HG02759 (cell line): ENCODE measurements at regions not wholly inside any gene's neighbourhood (a gene's known extent, or its start where the extent isn't known, plus 50 kb on each side); places are given as distances from the start of the nearest gene placed in this dataset.
A peak's percentile ranks its signal among the peaks of the same experiment; 100 is the strongest.
"Not testable (repeated sequence)": the region's sequence is repeated elsewhere in the genome, so short reads cannot be mapped to it uniquely, and the experiment has no call there.

Experiments used
- ATAC-seq: cut with Tn5 transposase; IDR thresholded peaks from one replicate; pipeline ENCODE4 v1.9.1; 2021; ENCODE audit warnings: mild to moderate bottlenecking, moderate library complexity; ENCODE audit not compliant: unreplicated experiment

DNA sequence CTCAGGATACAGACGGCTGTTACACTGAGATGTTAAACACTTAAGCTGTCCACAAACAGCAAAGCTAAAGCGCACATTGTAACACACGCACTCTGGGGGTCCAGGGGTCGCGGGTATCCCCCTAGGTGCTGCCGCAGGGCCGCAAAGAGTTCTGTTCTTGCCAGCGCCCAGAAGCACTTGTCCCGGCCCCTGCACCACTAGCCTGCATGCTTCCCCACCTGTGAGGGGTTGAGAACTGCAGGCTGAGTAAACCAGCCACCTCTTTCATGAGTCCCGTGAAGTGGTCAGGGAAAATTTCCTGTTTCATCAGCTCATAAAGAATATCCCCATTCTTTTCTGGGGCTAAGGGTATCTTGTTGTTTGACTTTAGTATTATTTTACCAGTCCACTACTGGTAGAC lies 154.4 kb upstream of the FBXL17 start:
- ATAC-seq: no peak

DNA sequence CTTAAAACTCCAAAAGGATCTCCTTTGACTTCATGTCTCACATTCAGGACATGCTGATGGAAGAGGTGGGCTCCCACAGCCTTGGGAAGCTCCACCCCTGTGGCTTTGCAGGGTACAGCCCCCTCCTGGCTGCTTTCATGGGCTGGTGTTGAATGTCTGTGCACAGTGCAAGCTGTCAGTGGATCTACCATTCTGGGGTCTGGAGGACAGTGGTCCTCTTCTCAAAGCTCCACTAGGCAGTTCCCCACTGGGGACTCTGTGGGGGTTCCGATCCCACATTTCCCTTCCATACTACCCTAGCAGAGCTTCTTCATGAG lies 150.2 kb upstream of the FBXL17 start:
- not testable (repeated sequence) for ATAC-seq

GRCh38 chr5:108531367-108532128 lies 149.7 kb upstream of the FBXL17 start:
- no peak for ATAC-seq

DNA sequence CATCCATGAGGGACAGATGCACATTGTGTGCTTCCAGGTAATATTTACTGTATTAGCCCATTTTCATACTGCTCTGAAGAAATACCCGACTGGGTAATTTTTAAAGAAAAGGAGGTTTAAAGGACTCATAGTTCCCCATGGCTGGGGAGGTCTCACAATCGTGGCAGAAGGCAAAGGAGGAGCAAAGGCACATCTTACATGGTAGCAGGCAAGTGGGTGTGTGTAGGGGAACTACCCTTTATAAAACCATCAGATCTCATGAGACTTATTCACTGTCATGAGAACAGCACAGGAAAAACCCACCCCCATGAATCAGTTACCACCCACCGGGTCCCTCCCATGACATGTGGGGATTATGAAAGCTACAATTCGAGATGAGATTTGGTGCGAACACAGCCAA lies 148.8 kb upstream of the FBXL17 start:
- ATAC-seq: no peak

DNA sequence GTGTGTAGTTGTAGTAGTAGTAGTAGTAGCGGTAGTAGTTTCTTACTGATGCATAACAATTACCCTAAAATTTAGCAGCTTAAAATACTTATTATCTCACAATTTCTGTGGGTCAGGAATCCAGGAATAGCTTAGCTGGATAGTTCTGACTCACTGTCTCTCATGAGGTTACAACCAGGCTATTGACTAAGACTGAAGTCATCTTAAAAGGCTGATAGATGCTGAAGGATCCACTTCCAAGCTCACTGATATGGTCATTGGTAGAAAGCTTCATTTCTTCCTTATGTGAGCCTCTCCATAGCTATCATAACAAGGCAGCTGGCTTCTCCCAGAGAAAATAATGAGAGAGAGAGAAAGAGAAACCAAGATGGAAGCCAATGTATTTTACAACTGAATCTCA lies 147.5 kb upstream of the FBXL17 start:
- no peak for ATAC-seq

DNA sequence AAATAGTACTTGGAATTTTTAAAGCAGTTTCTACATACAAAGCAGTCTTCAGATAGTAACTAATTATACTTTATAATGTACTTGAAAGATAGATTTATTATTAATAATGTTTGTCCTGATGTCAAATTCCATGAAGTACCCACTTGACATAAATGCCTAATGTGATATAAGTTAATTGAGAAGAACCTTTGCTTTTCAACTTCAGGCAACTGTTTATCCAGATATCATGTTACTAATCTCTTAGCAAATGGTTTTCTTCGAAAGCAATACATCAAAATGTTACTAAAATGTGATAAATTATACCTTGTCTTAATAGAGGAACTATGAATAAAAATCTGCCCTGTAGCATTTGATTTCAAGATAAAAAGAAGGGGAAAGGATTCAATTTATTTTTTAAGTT lies 146.8 kb upstream of the FBXL17 start:
- no peak for ATAC-seq

GRCh38 chr5:108524564-108524963 lies 142.7 kb upstream of the FBXL17 start:
- no peak for ATAC-seq

- ATAC-seq: no peak
These were observed 141.5 kb upstream of the FBXL17 start for GRCh38 chr5:108523360-108523759.

- ATAC-seq: peak; percentile 57
These were observed 140.1 kb upstream of the FBXL17 start for GRCh38 chr5:108521841-108522506.

- ATAC-seq: peak; percentile 87
These were observed 139.3 kb upstream of the FBXL17 start for GRCh38 chr5:108521011-108521700.

DNA sequence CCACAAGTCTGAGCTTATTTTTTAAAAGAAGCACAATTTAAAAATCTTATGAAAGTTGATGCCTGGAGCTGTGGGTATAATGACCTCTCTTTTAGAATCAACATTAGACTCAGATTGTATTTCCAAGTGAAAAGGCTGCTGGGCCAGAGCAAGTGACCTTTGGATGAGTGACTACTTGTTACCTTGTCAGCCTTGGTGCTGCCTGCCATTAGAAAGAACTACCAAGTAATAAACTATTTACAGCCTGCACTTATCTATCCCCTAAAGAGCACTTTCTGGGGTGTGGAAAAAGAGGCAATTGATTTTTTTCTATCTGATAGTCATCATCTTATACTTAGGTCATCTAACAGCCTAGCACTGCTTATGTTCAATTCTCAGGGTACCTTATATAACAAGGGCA lies 134.9 kb upstream of the FBXL17 start:
- ATAC-seq: no peak

DNA sequence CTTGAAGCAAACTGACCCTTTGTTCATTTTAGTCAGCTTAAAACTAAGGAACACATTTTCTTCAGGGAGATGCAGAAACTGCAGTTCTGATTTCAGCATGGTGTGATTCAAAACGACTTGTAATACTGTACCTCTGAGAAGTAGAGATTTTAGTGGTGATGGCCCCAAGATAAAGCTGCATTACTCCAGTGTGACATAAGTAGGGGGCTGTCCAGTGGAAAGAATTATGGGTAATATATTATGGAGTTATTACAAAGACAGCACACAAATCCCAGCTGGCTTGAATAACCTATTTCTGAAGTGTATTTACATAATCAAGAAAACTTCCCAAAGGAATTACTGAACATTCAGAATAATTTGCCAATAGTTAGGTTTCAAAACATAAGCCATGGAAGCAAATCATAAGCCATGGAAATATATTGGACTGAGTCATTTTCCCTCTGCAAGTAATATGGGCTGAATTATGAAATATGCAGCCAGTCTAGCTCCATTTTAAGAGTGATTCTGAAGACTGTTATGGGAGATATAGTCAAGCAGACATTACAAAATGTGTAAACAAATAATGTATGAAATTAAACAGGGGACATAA lies 133.7 kb upstream of the FBXL17 start:
- ATAC-seq: no peak

- ATAC-seq: no peak
These were observed 127.1 kb upstream of the FBXL17 start for GRCh38 chr5:108508979-108509378.

DNA sequence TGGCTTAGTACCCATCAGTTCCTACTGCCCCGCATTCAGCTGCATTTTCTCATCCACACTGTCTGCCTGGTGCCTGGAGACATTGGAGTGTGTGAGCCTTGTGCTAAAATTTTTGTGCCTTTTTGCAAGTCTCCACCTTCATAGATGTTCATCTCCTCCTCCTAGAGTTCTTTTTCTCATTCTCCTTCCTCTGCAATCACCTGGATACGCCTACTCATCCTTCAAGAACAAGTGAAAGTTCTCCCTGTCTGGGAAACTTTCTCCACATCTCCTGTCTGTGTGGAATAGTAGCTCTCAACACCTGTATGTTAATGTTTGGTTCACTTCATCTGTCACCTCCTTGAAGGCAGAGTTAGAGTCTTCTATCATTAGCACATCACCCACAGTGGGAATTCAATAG lies 125.7 kb upstream of the FBXL17 start:
- no peak for ATAC-seq

- ATAC-seq: no peak
These were observed 123.7 kb upstream of the FBXL17 start for GRCh38 chr5:108505608-108506007.

- no peak for ATAC-seq
These were observed 123.1 kb upstream of the FBXL17 start for GRCh38 chr5:108504974-108505373.

DNA sequence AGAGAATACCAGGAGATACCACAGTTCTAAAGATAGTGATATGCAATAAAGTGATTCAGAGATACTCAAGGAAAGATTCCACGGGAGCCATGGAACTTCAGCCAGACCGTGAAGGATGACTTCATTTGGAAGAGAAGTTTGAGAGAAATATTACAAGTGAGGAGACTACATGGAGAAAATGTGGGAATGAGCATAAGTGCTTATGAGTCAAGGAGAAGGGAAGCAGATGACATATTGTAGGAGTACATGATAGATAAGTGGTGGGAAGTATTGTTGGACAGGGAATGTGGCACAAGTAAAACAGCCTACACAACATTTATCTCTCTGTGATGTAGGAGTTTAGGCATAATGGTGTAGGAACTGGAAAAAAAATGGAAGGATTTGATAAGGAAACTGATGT lies 122.1 kb upstream of the FBXL17 start:
- no peak for ATAC-seq

- ATAC-seq: not testable (repeated sequence)
These were observed 113.7 kb upstream of the FBXL17 start for GRCh38 chr5:108495615-108496014.

DNA sequence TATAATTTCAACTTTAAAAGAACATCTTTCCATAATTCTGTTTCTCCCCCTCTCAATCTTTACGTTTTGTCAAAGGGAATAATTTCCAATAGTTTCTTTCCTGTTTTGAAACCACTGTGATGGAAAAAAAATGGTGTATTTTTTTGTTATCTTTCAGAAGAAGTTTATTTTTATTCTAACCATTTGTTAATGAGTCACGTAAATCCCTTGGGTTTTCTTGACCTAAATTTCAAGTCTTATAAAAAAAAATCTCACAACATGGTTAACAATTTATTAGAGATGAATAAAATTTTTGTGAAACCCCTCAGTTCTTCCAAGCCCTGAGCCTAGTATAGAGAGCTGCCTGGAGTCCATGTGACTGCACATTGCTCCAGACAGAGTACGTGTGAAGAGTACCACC lies 106.1 kb upstream of the FBXL17 start:
- no peak for ATAC-seq

- ATAC-seq: no peak
These were observed 102.1 kb upstream of the FBXL17 start for GRCh38 chr5:108484035-108484434.

- no peak for ATAC-seq
These were observed 99.5 kb upstream of the FBXL17 start for GRCh38 chr5:108481355-108481931.
